Embryonic facial prominence (tissue), 1 donor: ENCODE measurements at regions not wholly inside any gene's neighbourhood (a gene's known extent, or its start where the extent isn't known, plus 50 kb on each side); places are given as distances from the start of the nearest gene placed in this dataset.
"Not testable (repeated sequence)": the region's sequence is repeated elsewhere in the genome, so short reads cannot be mapped to it uniquely, and the experiment has no call there.

Experiments used
- DNase-seq: peaks from one replicate; pipeline ENCODE4 v3.0.0-alpha.2; 2016; ENCODE audit errors: extremely low spot score

DNA sequence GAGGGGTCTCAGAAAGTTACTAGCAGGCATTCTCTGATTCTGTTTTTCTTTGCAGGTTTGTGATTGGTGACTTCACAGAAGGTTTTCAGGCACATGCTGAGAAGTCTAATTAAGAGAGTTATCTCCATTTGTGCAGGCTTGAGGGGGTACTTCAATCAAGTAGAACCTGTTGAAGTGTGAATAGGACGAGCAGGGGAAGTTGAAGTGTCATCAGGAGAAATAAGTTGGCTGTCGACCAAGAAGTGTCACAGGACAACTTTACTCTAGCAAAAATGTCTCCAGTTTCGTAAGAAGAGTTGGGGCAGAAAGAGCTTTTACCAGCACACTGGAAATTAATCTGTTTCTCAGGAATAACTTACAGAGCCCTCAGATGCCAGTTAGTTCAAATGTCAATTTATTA, 576.5 kb upstream of the SLITRK5 start:
- DNase-seq = no peak

DNA sequence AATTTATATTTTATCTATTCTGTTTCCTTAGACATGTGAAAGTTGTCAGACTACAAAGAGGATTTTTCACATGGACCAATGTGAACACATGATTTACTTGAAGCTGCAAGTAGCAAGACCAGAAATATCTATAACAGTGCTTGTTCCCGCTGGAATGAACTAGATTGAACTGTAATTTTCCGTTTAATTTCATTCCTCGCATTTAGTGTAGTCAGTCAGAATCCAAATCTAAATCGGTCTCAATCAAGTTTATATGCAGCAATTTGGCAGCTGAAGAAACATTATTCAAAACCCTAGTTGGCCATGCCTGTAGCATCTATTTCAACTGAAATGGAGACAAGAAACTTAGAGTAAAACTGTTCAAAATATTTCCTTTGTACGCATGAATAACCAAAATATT, 570.7 kb upstream of the SLITRK5 start:
- DNase-seq = no peak

DNA sequence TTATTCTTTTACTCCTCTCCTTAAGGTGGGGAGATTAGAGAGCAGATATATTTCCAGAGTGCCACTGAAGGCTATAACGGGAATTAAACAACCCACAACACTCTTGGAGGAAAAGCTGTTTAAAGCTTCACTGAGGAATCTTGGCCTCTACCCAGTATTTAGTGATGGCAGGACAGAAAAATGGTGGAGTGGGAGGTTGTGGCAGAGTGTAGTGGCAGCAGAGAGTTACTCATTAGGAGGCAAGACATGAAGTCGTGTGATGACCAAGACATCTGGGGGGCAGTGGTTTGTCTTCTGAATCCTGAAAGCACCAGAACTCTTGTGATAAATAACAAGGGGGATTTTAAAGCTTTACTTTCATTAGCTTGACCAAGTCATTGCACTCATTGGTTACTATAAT, 563.5 kb upstream of the SLITRK5 start:
- no peak for DNase-seq

DNA sequence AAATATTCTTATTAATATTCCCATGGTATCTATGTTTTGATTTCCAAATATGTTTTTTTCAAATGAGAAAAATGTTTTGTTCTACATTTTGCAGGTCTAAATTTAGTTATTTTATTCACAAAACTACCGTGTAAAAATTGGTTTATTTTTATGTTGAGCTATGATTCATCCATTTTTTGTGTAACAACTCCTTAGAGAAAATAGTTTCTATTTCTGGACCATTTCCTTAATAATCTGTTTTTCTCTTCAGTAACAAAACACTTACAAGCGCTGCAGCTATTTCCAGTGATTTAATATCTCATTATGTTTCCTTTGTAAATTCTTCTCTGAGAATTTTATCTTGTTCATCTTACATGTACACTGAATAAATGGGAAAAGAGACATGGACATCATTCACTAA, 550.7 kb upstream of the SLITRK5 start:
- no peak for DNase-seq

DNA sequence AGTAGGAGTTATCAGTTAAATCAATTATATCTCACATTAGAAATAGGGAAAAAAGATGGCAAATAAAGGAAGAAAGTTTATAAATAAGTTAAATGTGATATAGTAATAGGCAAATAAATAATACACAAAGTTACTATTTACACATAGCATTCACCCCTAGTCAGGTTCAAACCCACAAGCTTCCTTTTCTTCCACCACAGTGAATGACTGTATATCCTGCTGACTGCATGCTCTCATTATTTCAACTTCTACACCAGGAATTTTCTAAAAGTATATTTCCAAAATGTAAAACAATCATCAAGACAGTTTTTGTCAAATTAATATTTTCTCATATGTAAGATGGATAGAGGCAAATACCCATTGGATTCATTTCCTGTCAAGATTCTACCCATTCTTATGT, 548.6 kb upstream of the SLITRK5 start:
- no peak for DNase-seq

DNA sequence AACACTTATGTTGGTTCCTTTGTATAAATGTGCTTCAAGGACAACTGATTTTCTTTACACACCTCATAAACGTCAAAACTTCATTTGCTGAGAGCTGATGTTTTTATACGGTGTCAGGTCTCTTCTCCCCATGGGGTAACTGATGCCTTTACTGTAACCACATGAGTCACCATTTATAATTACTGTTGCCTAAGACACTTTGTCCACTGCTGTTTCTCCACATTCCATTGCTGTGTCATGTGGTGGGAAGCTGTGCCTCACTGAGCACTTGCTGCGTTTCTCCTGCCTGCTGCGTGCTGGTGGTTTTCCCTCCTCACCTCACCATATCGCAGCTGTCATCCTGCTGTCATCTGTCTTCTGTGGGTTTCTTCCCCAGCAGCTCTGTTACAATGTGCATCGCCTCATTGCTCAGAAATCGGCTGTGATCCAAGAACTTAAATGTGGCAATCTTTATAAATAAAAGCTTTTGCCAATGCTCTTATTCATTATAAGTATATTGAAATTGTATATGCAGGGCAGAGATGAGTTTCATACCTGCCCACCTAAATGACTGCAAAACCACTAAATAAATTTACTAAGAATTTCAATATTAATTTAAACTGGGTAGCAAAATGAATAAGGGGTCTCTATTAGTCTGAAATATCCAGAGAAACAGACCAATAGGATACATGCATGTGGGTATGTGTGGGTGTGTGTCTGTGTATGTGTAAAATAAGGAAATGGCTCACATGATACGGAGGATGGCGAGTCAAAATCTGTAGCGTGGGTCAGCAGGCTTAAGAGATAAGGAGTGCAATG, 547.0 kb upstream of the SLITRK5 start:
- DNase-seq = peak; percentile 13

DNA sequence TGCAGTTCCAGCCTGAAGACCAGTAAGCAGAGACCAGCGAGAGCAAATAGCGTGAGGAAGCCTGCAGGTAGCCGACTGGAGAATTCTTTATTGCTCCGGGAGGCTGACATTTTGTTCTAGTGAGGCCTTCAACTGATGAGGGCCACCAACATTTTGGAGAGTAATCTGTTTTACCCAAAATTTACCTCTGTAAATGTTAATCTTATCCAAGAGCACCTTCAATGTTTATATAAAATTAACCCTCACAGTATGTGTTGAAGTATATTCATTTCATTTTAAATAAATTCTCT, 546.4 kb upstream of the SLITRK5 start:
- no peak for DNase-seq

DNA sequence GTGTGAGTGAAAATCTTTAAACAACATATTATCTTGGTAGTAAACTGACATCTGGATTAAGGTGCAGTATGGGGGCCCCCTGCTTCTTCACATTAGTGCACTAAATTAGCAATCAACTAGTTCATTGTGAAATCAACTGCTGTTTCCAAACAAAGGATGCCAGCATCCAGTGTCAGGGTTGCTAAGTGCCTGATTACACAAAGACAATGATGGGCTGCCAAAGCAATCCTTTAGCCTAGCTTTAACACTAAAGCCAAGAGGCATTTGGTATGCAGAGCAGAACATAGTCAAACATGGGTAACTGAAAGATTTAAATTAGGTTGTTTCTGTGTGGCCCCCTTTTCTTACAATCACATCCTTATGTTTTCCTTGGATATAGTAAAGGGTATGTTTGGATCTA, 543.1 kb upstream of the SLITRK5 start:
- no peak for DNase-seq

DNA sequence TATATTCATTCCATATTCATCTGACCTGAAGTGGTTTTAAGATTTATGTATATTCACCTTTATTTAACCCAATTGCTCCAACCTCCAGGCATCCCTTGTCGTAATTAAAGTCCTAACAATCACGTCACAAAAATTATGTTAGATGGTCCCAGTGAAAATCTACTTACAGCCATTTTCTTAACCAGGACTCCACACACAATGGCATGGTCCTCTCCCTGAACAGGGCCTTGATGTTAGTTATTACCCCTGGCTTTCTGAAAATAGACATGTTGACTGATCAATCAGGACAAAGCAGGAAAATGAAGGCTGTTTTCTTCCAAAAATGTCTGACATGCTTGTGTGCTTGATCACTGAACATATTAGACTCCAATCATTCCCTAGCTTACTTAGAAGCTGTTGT, 542.7 kb upstream of the SLITRK5 start:
- no peak for DNase-seq

DNA sequence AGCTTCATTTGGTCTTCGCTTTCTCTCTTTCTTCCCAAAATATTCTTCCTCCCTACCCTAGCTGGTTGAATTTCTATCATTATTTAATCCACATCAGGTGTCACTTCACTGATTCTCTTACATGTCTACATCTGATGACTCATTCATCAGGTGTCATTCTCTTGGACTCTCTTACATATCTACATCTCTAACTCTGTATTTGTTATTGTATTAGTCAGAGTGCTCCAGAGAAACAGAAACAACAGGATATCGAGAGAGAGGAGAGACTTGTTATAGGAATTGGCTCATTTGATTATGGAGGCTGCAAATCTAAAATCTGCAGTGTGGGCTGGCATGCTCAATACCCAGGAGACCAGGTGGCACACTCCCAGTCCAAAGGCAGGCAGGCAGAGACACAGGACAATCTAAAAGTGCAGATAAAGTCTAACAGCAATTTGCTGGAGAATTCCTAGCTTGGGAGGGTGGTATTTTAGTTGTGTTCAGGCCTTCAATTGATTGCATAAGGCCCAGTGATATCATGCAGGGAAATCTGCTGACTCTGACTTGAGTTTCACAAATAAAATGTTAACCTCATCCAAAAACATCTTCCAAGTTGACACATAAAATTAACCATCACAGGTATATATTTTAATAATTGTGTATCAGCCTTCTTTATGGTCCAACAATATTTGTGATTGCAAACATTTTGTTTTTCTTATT, 541.4 kb upstream of the SLITRK5 start:
- DNase-seq = no peak

DNA sequence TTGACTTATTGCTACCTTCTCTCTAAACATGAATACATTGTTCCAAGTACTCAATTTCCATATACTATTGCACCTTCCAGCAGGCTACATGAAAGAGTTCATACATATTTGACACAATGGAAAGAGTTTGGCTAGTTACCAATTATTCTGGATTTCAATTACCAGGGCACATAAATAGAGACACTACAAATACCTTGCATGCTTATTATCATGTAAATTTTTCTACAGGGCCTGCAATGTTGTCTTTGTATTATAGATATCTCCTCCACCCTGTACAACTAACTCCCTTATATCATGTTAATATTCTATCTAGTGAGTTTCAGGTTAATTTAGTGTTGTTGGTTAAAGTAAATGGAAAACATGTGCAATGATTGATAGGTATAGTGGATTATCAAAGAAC, 540.7 kb upstream of the SLITRK5 start:
- no peak for DNase-seq

DNA sequence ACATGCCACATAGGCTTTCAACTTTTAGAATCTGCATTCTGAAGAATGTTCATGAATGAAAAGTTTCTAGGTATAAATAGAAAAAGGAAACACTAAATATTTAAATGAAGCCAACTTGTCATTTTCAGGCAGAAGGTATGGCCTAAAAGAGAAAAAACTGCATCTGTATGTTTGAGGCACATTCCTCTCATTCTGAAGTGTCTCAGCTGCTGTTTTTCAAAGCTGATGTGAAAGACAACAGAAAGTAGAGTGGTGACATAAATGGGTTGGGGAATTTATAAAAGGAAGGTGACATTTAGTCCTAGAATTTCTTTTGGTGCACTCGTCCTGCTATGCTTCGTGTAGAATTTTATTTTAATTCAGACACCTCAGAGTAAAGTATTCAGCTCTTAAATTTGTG, 539.6 kb upstream of the SLITRK5 start:
- DNase-seq = no peak

DNA sequence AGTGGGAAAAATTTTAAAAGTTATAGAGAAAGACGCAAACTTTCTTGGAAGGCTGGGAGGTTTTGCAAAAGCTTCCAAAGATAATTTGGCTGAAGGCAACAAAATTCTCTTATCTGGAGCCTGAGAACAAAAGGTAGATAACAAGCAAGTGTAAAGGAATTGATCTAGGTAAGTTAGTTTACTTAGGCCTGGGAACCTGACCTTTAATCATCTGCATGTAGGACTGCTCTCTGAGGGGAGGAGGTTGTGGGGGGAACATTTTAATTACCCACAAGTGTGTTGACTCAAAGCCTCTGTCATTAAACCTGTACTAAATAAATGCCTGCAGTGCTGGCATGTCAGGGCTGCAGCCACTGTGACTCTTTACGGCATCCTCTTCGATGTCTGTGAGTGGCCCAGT, 532.3 kb upstream of the SLITRK5 start:
- no peak for DNase-seq

DNA sequence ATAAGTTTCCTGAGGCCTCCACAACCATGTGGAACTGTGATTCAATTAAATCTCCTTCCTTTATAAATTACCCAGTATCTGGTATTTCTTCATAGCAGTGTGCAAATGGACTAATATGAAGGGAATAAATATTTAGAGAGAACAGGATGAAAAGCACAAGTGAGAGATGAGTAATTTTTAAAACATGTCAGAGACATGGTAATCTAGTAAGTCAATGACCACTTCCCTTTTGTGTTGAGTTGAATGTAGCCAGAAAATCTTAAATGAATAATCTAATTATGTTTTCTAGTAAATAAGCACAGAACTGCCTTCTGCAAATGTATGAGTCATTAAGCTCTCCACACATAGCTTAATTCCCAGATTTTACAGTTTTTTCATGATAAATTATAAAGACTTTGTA, 524.1 kb upstream of the SLITRK5 start:
- no peak for DNase-seq

DNA sequence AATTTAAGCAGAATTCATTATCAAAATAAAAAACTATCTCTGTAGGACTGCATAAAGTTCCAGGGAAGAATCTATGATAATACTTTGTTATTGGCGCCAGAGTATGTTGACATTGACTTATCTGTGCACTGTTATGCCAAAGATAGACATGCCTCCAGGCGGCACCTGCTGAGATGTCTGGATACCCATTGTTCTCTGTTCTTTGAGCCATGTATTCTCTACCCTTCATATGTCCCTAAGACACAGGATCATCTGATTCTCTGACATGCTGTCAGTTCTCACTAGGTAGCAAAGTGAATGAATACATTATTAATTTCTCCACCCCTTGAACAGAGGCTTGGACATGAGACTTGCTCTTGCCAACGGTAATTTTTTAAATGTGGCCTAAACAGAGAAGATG, 517.8 kb upstream of the SLITRK5 start:
- no peak for DNase-seq

DNA sequence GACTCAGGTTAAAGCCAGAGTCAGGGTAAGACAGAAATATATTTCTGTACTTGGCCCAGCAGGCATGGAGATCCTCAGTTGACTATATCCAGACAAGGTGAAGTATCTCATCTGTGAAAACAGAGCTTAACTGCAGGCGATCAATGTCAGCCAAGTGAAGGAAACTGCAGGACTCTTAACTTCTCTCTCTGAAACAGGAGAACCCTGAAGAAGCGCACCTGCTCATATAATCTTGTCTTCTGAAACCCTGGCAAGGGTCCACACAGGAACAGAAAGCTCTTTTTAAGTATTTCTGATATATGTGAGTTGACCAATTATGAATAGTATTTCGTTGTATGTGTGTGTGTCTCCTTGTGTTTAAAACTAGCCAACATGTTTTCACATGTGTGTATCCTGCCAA, 504.8 kb upstream of the SLITRK5 start:
- DNase-seq = no peak

DNA sequence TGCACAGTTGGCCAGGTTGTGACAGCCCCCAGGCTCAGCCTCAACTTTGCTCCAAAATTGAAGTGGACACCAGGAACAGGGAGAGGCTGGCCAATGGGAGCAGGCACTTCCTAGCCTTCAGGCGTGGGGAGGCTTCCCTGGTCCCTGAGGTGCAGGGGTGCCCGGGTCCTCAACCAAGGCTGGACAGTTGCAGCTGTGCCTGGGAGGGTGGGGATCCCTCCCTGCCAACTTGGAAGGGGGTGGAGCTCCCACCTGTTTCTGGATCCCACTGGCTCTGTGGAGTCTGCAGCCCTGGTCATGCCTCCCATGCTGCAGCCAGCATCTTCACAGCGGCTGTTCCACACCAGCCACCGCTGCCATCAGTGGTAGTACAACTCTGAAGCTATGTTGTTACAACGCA, 502.8 kb upstream of the SLITRK5 start:
- no peak for DNase-seq

DNA sequence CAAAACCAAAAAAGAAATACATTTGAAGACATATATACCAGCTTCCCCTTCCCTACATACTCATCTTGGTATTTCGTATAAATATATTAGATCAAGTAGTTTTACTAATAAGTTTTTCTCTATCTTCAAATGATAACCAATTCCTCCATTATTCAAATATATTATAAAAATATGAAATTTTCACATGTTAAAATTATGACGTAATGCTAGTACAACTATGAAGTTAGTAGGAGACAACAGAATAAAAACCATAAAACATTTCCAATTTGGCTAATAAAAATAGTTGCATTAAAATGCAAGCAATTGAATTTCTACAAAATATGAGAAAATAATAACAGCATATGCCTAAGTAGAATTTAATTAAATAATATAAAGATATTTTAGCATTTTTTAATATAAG, 501.8 kb upstream of the SLITRK5 start:
- DNase-seq = no peak

DNA sequence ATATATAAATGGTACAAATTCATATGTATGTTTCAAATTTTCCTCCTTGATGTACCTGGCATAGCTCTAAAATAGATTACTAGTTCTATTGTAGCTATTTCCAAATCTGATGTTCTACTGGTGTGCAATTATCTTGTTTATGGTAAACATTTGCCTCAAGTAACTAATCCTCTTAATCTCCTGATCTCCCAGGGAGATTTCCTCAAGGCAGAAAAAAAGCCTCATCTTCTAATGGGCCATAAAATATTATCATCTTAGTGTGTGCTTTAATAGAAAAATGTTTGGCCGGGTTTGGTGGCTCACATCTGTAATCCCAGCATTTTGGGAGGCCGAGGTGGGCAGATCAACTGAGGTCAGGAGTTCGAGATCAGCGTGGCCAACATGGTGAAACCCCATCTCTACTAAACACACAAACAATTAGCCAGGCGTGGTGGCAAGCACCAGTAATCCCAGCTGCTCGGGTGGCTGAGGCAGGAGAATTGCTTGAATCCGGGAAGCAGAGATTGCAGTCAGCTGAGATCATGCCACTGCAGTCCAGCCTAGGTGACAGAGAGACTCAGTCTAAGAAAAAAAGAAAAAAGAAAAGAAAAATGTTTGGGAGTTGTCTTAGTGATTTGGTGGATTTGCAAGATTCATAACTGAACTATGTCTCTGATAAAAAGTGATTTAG, 498.9 kb upstream of the SLITRK5 start:
- DNase-seq = no peak

DNA sequence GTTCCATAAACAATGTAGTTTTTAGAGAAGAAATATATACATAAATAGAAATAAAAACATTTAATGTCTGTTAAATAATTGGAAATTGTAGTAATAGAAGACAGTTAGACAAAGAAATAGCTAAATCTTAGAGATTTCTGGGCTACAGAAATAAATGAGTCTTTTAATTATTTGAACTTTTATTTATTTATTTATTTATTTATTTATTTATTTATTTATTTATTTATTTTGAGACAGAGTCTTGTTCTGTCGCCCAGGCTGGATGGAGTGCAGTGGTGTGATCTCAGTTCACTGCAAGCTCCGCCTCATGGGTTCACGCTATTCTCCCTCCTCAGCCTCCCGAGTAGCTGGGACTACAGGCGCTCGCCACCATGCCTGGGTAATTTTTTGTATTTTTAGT, 486.0 kb upstream of the SLITRK5 start:
- DNase-seq = not testable (repeated sequence)

DNA sequence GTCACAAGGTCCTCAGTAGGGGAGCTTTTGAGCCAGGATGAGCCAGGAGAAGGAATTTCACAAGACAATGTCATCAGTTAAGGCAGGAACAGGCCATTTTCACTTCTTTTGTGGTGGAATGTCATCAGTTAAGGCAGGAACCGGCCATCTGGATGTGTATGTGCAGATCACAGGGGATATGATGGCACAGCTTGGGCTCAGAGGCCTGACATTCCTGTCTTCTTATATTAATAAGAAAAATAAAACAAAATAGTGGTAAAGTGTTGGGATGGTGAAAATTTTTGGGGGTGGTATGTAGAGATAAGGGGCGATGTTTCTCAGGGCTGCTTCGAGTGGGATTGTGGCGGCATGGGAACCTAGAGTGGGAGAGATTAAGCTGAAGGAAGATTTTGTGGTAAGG, 484.5 kb upstream of the SLITRK5 start:
- DNase-seq = not testable (repeated sequence)

DNA sequence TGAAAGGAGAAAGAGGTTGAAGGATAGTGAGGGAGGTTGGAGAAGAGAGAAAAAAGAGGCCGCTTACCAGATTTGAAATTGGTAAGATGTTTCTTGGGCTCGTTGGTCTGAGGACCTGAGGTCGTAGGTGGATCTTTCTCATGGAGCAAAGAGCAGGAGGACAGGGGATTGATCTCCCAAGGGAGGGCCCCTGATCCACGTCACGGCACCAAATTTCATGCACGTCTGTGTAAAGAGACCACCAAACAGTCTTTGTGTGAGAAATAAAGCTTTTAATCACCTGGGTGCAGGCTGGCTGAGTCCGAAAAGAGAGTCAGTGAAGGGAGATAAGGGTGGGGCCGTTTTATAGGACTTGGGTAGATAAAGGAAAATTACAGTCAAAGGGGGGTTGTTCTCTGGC, 479.7 kb upstream of the SLITRK5 start:
- not testable (repeated sequence) for DNase-seq

DNA sequence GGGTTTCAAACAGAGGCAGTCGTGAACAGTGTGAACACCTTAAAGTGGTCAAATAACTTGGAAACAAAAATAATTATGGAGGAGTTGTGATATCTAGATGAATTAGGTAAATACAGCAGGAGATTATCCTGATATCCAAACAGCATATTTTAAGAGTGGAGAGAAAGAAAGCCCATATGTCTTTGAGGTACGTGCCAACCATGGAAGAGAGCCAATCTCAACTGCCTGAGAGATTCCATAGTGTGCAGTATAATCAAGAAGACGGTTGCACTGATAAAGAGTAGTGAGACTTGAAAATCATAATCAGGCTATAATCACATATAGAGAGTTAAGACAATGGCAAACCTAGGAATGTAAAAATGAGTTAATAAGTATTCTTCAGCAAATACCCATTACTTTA, 472.8 kb upstream of the SLITRK5 start:
- DNase-seq = no peak
